ENCODE measurements at regions not wholly inside any gene's neighbourhood (a gene's known extent, or its start where the extent isn't known, plus 50 kb on each side); places are given as distances from the start of the nearest gene placed in this dataset.
"Not testable (repeated sequence)": the region's sequence is repeated elsewhere in the genome, so short reads cannot be mapped to it uniquely, and the experiment has no call there.

GRCh38 chr7:112692333-112692732, 97.9 kb downstream of the TMEM168 start:
- no peaks in the 10 kb centered on the region for H3K27me3 Mint-ChIP-seq (ENCODE audit: insufficient read depth)
- H3K36me3 Mint-ChIP-seq (ENCODE audit: low read depth), result peaks cover 4% of the 10 kb centered on the region
- H3K4me1 ChIP-seq (ENCODE audit: control insufficient read depth, insufficient read depth, low read length), result peaks cover 5% of the 10 kb centered on the region
- H3K27ac Mint-ChIP-seq, result no peak overlapping the region
- no peaks in the 10 kb centered on the region for H3K36me3 ChIP-seq (ENCODE audit: control insufficient read depth, insufficient read depth, low read length)
- no peak overlapping the region for H3K4me3 Mint-ChIP-seq
- DNase-seq, result no peak
- H3K27me3 ChIP-seq (ENCODE audit: control insufficient read depth, insufficient read depth, low read length, poor library complexity, severe bottlenecking), result no peaks in the 10 kb centered on the region
- H3K27ac ChIP-seq (ENCODE audit: low read depth, low read length), result no peak overlapping the region
- no peak overlapping the region for H3K4me3 ChIP-seq (ENCODE audit: low read length)
- peaks cover 41% of the 10 kb centered on the region for H3K9me3 Mint-ChIP-seq
- 63 to 76% methylated on average over 1 to 2 of the region's 2 CpGs for WGBS, 2 experiments (ENCODE audit: insufficient coverage in 1 of 2, insufficient read length in 1 of 2)
- no peak overlapping the region for H3K9ac ChIP-seq (ENCODE audit: extremely low read depth, low read length, poor library complexity, severe bottlenecking)
- peaks cover 33% of the 10 kb centered on the region for H3K9me3 ChIP-seq (ENCODE audit: control insufficient read depth, low read length)
- H3K4me1 Mint-ChIP-seq, result peaks cover 27% of the 10 kb centered on the region
- no peak for TF ChIP-seq CTCF (conservative IDR thresholded peaks at IDR 0.05)

- H3K9me3 ChIP-seq (ENCODE audit: control insufficient read depth, low read length), result peaks cover 49% of the 10 kb centered on the region
- peaks cover 58% of the 10 kb centered on the region for H3K9me3 Mint-ChIP-seq
- not testable (repeated sequence) for H3K36me3 Mint-ChIP-seq (ENCODE audit: low read depth); H3K4me3 ChIP-seq (ENCODE audit: low read length); H3K4me3 Mint-ChIP-seq; H3K9ac ChIP-seq (ENCODE audit: extremely low read depth, low read length, poor library complexity, severe bottlenecking); H3K27me3 ChIP-seq (ENCODE audit: control insufficient read depth, insufficient read depth, low read length, poor library complexity, severe bottlenecking); H3K4me1 ChIP-seq (ENCODE audit: control insufficient read depth, insufficient read depth, low read length); H3K36me3 ChIP-seq (ENCODE audit: control insufficient read depth, insufficient read depth, low read length); H3K27ac ChIP-seq (ENCODE audit: low read depth, low read length); H3K27me3 Mint-ChIP-seq (ENCODE audit: insufficient read depth); DNase-seq; H3K27ac Mint-ChIP-seq
- WGBS, 2 experiments (ENCODE audit: insufficient coverage in 1 of 2, insufficient read length in 1 of 2), result 95 to 100% methylated on average over 4 to 30 of the region's 30 CpGs
- peaks cover 31% of the 10 kb centered on the region for H3K4me1 Mint-ChIP-seq
Measured at GRCh38 chr7:112697211-112697610, 93.0 kb downstream of the TMEM168 start.

GRCh38 chr7:112699725-112700513, 90.3 kb downstream of the TMEM168 start:
- 70 to 95% methylated on average over 2 to 4 of the region's 4 CpGs for WGBS, 2 experiments (ENCODE audit: insufficient coverage in 1 of 2, insufficient read length in 1 of 2)
- H3K27me3 ChIP-seq (ENCODE audit: control insufficient read depth, insufficient read depth, low read length, poor library complexity, severe bottlenecking), result no peaks in the 10 kb centered on the region

More at GRCh38 chr7:112699725-112700513, 90.3 kb downstream of the TMEM168 start:
- Histone ChIP-seq H3K27ac (ENCODE audit: low read depth, low read length) (no peak overlapping the region), H3K9ac (ENCODE audit: extremely low read depth, low read length, poor library complexity, severe bottlenecking) (no peak overlapping the region), H3K4me3 (ENCODE audit: low read length) (no peak overlapping the region), H3K4me1 (ENCODE audit: control insufficient read depth, insufficient read depth, low read length) (no peaks in the 10 kb centered on the region), H3K9me3 (ENCODE audit: control insufficient read depth, low read length) (peaks cover 27% of the 10 kb centered on the region), H3K36me3 (ENCODE audit: control insufficient read depth, insufficient read depth, low read length) (no peaks in the 10 kb centered on the region)
- Mint-ChIP-seq H3K9me3 (peaks cover 37% of the 10 kb centered on the region), H3K27me3 (ENCODE audit: insufficient read depth) (no peaks in the 10 kb centered on the region), H3K4me1 (peaks cover 30% of the 10 kb centered on the region), H3K27ac (no peak overlapping the region), H3K4me3 (no peak overlapping the region), H3K36me3 (ENCODE audit: low read depth) (peaks cover 2% of the 10 kb centered on the region)
- no peak for DNase-seq
- no peak for TF ChIP-seq CTCF (conservative IDR thresholded peaks at IDR 0.05)
